T-cell (primary cell): ENCODE measurements at regions not wholly inside any gene's neighbourhood (a gene's known extent, or its start where the extent isn't known, plus 50 kb on each side); places are given as distances from the start of the nearest gene placed in this dataset.

Experiments used
- ATAC-seq, 4 experiments: fragments of 200-7000 bp in 3 of 4; fragments of 150-1000 bp in 1 of 4; cut with Tn5 transposase; replicated peaks in 1 of 4; 1 replicate in 3 of 4; 2 replicates in 1 of 4; pipeline ENCODE4 v1.10.0; 2021; ENCODE audit warnings: moderate library complexity in 3 of 4, mild to moderate bottlenecking in 2 of 4, moderate number of reproducible peaks in 1 of 4
- CTCF ChIA-PET, 2 donors: fragments of 300-600 bp; sonication (Branson Sonifier 250); formaldehyde crosslinking; loops; one replicate each; lab custom pipeline; 2022; ENCODE audit warnings: antibody characterized with exemption in 2 of 2; lab: Charles Lee
- POLR2A ChIA-PET, 2 donors: fragments of 300-600 bp; sonication (Branson Sonifier 250); formaldehyde crosslinking; loops; one replicate each; lab custom pipeline; 2022; ENCODE audit warnings: antibody characterized with exemption in 2 of 2; lab: Charles Lee
- DNase-seq, 35 experiments: peaks; one replicate each; pipeline versions ENCODE4 v3.0.0 to v3.0.0-alpha.2; 2013 to 2023
- H3K27ac ChIP-seq: one replicate; pipeline ENCODE4 v1.5.1; 2013; ENCODE audit warnings: low read length
- H3K27me3 ChIP-seq, 2 experiments: replicated peaks in 1 of 2; 1 replicate in 1 of 2; 2 replicates in 1 of 2; pipeline versions ENCODE4 v1.6.1 to v1.7.0; 2013; ENCODE audit warnings: low read length in 1 of 2, mixed read lengths in 1 of 2; ENCODE audit not compliant: control insufficient read depth in 2 of 2, insufficient read depth in 2 of 2; ENCODE audit errors: extremely low read depth in 1 of 2
- H3K36me3 ChIP-seq, 2 donors: 1 replicate in 1 of 2; 2 replicates in 1 of 2; pipeline versions ENCODE4 v1.6.1 to v1.7.0; 2013; ENCODE audit warnings: low read length in 1 of 2; ENCODE audit not compliant: control insufficient read depth in 2 of 2, insufficient read depth in 1 of 2; ENCODE audit errors: extremely low read depth in 1 of 2
- H3K4me1 ChIP-seq, 2 experiments: 1 replicate in 1 of 2; 2 replicates in 1 of 2; pipeline versions ENCODE4 v1.6.1 to v1.7.0; 2013; ENCODE audit warnings: low read length in 2 of 2, mixed read lengths in 1 of 2; ENCODE audit not compliant: insufficient read depth in 2 of 2, control insufficient read depth in 1 of 2; ENCODE audit errors: extremely low read depth in 1 of 2
- H3K4me3 ChIP-seq, 2 donors: 1 replicate in 1 of 2; 2 replicates in 1 of 2; pipeline versions ENCODE4 v1.5.1 to v1.7.0; 2013; ENCODE audit warnings: mild to moderate bottlenecking in 2 of 2, low read length in 1 of 2, moderate library complexity in 1 of 2; ENCODE audit not compliant: control insufficient read depth in 1 of 2; ENCODE audit errors: extremely low read depth in 1 of 2
- H3K9me3 ChIP-seq: 2 replicates; pipeline ENCODE4 v1.7.0; 2013
- H3K27ac Mint-ChIP-seq, 2 donors: one replicate each; pipeline ENCODE4 v1.8.0; 2020 to 2021; ENCODE audit warnings: mild to moderate bottlenecking in 2 of 2, mixed read lengths in 2 of 2
- H3K27me3 Mint-ChIP-seq, 2 donors: one replicate each; pipeline ENCODE4 v1.8.0; 2021 to 2022; ENCODE audit warnings: mixed read lengths in 2 of 2
- H3K36me3 Mint-ChIP-seq: one replicate; pipeline ENCODE4 v1.8.0; 2021; ENCODE audit warnings: mixed read lengths
- H3K4me1 Mint-ChIP-seq, 3 donors: one replicate each; pipeline ENCODE4 v1.8.0; 2020 to 2022; ENCODE audit warnings: mixed read lengths in 3 of 3, mild to moderate bottlenecking in 1 of 3
- H3K4me3 Mint-ChIP-seq, 3 donors: one replicate each; pipeline ENCODE4 v1.8.0; 2020 to 2022; ENCODE audit warnings: mild to moderate bottlenecking in 3 of 3, mixed read lengths in 3 of 3, moderate library complexity in 3 of 3
- H3K9me3 Mint-ChIP-seq, 3 donors: one replicate each; pipeline ENCODE4 v1.8.0; 2020 to 2022; ENCODE audit warnings: mixed read lengths in 3 of 3
- WGBS: methylation state at CpG from one replicate; pipeline ENCODE4 v1.1.5; 2013; ENCODE audit warnings: missing lambda C conversion rate; ENCODE audit not compliant: insufficient coverage; 5-methylcytosine and 5-hydroxymethylcytosine counted together

DNA sequence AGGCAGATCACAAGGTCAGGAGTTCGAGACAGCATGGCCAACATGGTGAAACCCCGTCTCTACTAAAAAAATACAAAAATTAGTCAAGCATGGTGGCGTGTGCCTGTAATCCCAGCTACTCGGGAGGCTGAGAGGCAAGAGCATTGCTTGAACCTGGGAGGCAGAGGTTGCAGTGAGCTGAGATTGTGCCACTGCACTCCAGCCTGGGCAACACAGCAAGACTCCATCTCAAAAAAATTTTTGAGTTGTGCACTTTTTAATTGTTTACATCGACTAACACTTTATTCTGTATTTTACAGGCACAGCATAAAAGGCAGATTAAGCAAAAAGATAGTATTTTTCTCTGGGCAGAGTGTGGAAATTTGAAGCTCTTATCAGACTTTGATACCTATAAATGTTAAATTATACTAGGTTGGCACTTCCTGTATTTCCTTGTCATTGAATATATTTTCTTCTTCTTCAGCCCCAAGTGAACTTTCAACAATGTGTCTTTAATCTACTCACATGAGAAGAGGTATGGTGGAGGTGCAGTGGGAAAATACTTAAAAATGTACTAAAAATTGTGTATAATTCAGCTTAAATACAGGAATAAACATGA is 180.6 kb upstream of the ELL2 start:
- Mint-ChIP-seq H3K9me3 (no peaks in the 10 kb centered on the region), H3K4me3 (no peak overlapping the region), H3K4me1 (no peaks in the 10 kb centered on the region), H3K27ac (no peak overlapping the region), H3K27me3 (peaks cover 5 to 18% of the 10 kb centered on the region in 2 donors), H3K36me3 (no peaks in the 10 kb centered on the region)
- POLR2A ChIA-PET, result interaction anchor here in 1 of 2 donors (0.6 kb wide), 1 partner anchor 203 kb away, joined by 3 read pairs; no protein-coding TSS in a partner anchor
- no peak overlapping the region for H3K27ac ChIP-seq
- CTCF ChIA-PET, result no interaction called here
- no peaks in the 10 kb centered on the region for H3K4me1 ChIP-seq
- H3K4me3 ChIP-seq, result no peak overlapping the region
- WGBS, result 100% methylated on average over 3 of the region's 5 CpGs
- no peaks in the 10 kb centered on the region for H3K36me3 ChIP-seq
- H3K9me3 ChIP-seq, result no peaks in the 10 kb centered on the region
- H3K27me3 ChIP-seq, result no peaks in the 10 kb centered on the region
- ATAC-seq, result no peak
- no peak for DNase-seq

DNA sequence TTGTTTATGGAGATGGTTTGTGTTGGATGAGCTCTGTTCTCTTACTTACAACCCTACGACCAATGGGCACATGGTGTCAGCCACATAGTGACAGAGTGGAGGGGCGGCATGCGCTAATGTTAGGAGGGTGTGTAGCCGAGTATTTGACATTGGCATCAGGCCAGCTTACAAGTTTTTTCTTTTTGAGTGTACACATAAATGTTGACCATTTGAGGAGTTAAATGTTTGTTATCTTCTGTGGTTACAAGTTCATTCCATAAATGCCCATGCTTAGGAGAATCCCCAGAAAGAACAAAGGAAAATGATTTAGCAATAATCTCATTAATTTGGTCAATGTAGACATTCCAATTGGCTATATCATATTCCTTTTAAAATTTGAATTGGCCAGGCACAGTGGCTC is 180.1 kb upstream of the ELL2 start:
- no peaks in the 10 kb centered on the region for H3K27me3 ChIP-seq
- H3K4me3 Mint-ChIP-seq, result no peak overlapping the region
- no peak overlapping the region for H3K4me3 ChIP-seq
- POLR2A ChIA-PET, result interaction anchor here in 1 of 2 donors (0.6 kb wide), 1 partner anchor 285 kb away, joined by 3 read pairs; no protein-coding TSS in a partner anchor
- H3K36me3 ChIP-seq, result no peaks in the 10 kb centered on the region
- no peaks in the 10 kb centered on the region for H3K9me3 Mint-ChIP-seq
- no peak for DNase-seq
- no CpG with 5 or more reads among the region's 4 CpGs for WGBS
- H3K9me3 ChIP-seq, result no peaks in the 10 kb centered on the region
- no peaks in the 10 kb centered on the region for H3K4me1 Mint-ChIP-seq
- ATAC-seq, result no peak
- no peaks in the 10 kb centered on the region for H3K36me3 Mint-ChIP-seq
- H3K4me1 ChIP-seq, result no peaks in the 10 kb centered on the region
- no peak overlapping the region for H3K27ac Mint-ChIP-seq
- peaks cover 5 to 18% of the 10 kb centered on the region in 2 donors for H3K27me3 Mint-ChIP-seq
- CTCF ChIA-PET, result no interaction called here
- H3K27ac ChIP-seq, result no peak overlapping the region

- ATAC-seq (no peak), DNase-seq (no peak)
- no peaks in the 10 kb centered on the region for H3K27me3 ChIP-seq
- no peak overlapping the region for H3K27ac Mint-ChIP-seq
- no peak overlapping the region for H3K4me3 ChIP-seq
- H3K36me3 Mint-ChIP-seq, result no peaks in the 10 kb centered on the region
- CTCF ChIA-PET, result no interaction called here
- no peak overlapping the region for H3K4me3 Mint-ChIP-seq
- WGBS, result no CpG with 5 or more reads among the region's 2 CpGs
- H3K36me3 ChIP-seq, result no peaks in the 10 kb centered on the region
- no peaks in the 10 kb centered on the region for H3K4me1 Mint-ChIP-seq
- POLR2A ChIA-PET, result no interaction called here
- no peaks in the 10 kb centered on the region for H3K4me1 ChIP-seq
- peaks cover 5 to 21% of the 10 kb centered on the region in 2 donors for H3K27me3 Mint-ChIP-seq
- no peaks in the 10 kb centered on the region for H3K9me3 Mint-ChIP-seq
- no peaks in the 10 kb centered on the region for H3K9me3 ChIP-seq
- no peak overlapping the region for H3K27ac ChIP-seq
Measured at GRCh38 chr5:96140496-96140895, 178.8 kb upstream of the ELL2 start.

DNA sequence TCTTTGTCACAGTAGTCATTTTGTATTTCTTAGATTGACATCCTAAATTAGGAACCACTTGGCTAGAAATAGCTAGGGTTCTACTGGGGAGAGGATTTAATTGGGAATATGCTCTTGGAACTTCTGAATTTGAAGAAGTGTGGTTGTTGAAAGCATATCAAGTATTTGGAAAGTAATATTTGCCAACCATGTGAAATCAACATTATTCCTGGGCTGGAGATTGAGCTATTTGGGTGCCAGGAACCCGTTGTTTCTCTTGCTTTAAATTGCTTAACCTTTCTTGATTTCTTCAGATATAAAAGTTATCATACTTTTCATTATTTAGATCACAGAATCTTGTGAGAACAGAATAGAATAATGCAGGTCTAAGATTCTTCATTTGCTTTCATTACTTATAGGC is 178.4 kb upstream of the ELL2 start:
- peaks cover 5 to 21% of the 10 kb centered on the region in 2 donors for H3K27me3 Mint-ChIP-seq
- no peak overlapping the region for H3K4me3 Mint-ChIP-seq
- DNase-seq, result no peak
- Histone ChIP-seq H3K9me3 (no peaks in the 10 kb centered on the region), H3K27ac (no peak overlapping the region), H3K4me3 (no peak overlapping the region), H3K27me3 (no peaks in the 10 kb centered on the region), H3K4me1 (no peaks in the 10 kb centered on the region), H3K36me3 (no peaks in the 10 kb centered on the region)
- H3K4me1 Mint-ChIP-seq, result no peaks in the 10 kb centered on the region
- no CpG with 5 or more reads among the region's 1 CpG for WGBS
- CTCF ChIA-PET, result no interaction called here
- H3K27ac Mint-ChIP-seq, result no peak overlapping the region
- H3K9me3 Mint-ChIP-seq, result no peaks in the 10 kb centered on the region
- ATAC-seq, result no peak
- POLR2A ChIA-PET, result no interaction called here
- H3K36me3 Mint-ChIP-seq, result no peaks in the 10 kb centered on the region

DNA sequence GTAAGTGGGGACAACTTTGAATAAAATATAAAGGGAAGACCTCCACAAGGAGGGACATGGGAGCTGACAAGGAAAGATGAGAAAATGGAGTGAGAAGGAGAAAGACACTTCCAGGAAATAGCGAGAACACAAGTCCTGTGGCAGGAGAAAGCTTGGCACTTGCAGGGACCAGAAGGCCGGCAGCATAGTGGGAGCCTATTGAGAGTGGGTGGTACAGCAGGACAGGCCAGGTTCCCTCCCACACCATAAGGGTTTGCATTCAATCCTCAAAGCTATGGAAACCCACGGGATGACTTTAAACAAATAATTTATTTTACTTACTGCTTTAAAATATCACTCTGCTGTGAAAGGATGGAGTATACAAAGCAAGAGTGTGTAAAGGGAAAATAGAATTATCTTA is 173.2 kb upstream of the ELL2 start:
- no peaks in the 10 kb centered on the region for H3K27me3 ChIP-seq
- Mint-ChIP-seq H3K4me3 (no peak overlapping the region), H3K27ac (no peak overlapping the region), H3K4me1 (no peaks in the 10 kb centered on the region), H3K36me3 (no peaks in the 10 kb centered on the region), H3K27me3 (peaks cover 0 to 12% of the 10 kb centered on the region in 2 donors), H3K9me3 (no peaks in the 10 kb centered on the region)
- no peaks in the 10 kb centered on the region for H3K36me3 ChIP-seq
- DNase-seq, result no peak
- no peak for ATAC-seq
- no peaks in the 10 kb centered on the region for H3K4me1 ChIP-seq
- ChIA-PET POLR2A (no interaction called here), CTCF (no interaction called here)
- H3K9me3 ChIP-seq, result no peaks in the 10 kb centered on the region
- 100% methylated on average over 1 of the region's 3 CpGs for WGBS
- no peak overlapping the region for H3K27ac ChIP-seq
- no peak overlapping the region for H3K4me3 ChIP-seq

GRCh38 chr5:96133341-96134079 is 171.9 kb upstream of the ELL2 start:
- Histone ChIP-seq H3K36me3 (no peaks in the 10 kb centered on the region), H3K4me3 (no peak overlapping the region), H3K9me3 (no peaks in the 10 kb centered on the region), H3K4me1 (no peaks in the 10 kb centered on the region), H3K27ac (no peak overlapping the region), H3K27me3 (no peaks in the 10 kb centered on the region)
- Mint-ChIP-seq H3K4me3 (no peak overlapping the region), H3K36me3 (no peaks in the 10 kb centered on the region), H3K4me1 (no peaks in the 10 kb centered on the region), H3K27ac (no peak overlapping the region), H3K27me3 (peaks cover 0 to 11% of the 10 kb centered on the region in 2 donors), H3K9me3 (no peaks in the 10 kb centered on the region)
- ATAC-seq (no peak), DNase-seq (no peak)
- ChIA-PET POLR2A (no interaction called here), CTCF (no interaction called here)
- 89% methylated on average over 4 of the region's 6 CpGs for WGBS
